GM21723 (cell line): ENCODE measurements at regions not wholly inside any gene's neighbourhood (a gene's known extent, or its start where the extent isn't known, plus 50 kb on each side); places are given as distances from the start of the nearest gene placed in this dataset.
"Not testable (repeated sequence)": the region's sequence is repeated elsewhere in the genome, so short reads cannot be mapped to it uniquely, and the experiment has no call there.

Source experiments
- ATAC-seq: cut with Tn5 transposase; IDR thresholded peaks from one replicate; pipeline ENCODE4 v1.9.1; 2021; ENCODE audit warnings: mild to moderate bottlenecking, moderate library complexity; ENCODE audit not compliant: unreplicated experiment

DNA sequence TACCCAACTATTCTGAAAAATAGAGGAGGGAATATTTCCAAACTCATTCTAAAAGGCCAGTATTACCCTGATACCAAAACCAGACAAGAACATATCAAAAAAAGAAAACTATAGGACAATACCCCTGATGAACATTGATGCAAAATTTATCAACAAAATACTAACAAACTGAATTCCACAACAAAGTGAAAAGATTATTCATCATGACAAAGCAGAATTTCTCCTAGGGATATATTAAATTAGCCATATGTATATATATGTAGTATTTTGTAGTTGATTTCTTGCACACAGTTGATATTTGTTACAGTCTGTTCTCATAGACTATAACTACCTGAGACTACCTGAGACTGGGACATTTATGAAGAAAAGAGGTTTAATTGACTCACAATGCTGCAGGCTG, 495.0 kb upstream of the SPRY2 start:
- no peak for ATAC-seq

GRCh38 chr13:80830431-80830830, 489.5 kb upstream of the SPRY2 start:
- no peak for ATAC-seq

- ATAC-seq = no peak
Observed at GRCh38 chr13:80828759-80829158, 487.8 kb upstream of the SPRY2 start.

DNA sequence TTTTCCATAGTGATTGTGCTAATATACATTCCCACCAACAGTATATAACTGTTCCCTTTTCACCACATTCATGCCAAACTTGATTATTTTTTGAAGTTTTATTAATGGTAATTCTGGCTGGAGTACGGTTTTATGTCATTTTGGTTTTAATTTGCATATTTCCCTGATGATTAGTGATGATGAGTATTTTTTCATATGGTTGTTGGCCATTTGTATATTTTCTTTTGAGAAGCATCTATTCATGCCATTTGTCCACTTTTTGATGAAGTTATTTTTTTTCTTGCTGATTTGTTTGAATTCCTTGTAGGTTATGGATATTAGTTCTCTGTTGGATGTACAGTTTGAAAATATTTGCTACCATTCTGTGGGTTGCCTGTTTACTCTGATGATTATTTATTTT, 484.4 kb upstream of the SPRY2 start:
- no peak for ATAC-seq

DNA sequence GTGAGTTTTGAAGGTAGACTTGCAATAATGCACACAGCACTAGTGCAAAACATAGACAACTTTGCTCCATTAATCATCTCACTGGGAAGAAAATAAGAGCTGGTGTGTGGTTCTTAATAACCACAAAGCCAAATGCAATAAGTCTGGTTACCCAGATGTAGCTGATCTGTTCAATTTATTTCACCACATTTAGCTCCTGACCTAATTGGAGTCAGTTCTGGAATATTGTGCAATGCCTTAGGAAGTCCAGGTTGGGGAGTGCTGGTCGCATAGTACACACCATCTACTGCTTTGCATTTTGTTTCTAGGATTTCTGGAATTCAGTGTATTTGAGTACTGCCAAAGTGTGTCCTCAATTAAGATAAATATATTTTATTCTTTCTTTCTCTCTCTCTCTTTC, 483.3 kb upstream of the SPRY2 start:
- ATAC-seq = no peak

- ATAC-seq = no peak
Observed at GRCh38 chr13:80823472-80823871, 482.5 kb upstream of the SPRY2 start.

DNA sequence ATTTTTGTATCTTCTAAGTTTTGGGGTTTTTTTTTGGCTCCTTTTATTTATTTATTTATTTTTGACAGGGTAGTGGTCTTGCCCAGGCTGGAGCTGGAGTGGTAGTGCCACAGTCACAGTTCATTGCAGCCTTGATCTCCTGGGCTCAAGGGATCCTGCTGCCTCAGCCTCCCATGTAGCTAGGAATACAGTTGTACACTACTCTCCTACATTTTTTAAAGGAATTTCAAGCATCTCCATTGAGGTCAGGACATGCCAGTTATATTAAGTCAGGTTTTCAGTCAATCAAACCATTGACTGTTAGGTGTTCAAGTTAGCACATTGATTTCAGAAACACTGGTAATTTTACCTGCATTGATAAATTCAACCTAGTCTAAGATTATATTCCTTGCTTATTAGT, 480.5 kb upstream of the SPRY2 start:
- ATAC-seq = no peak

- no peak for ATAC-seq
Observed at GRCh38 chr13:80817979-80818378, 477.1 kb upstream of the SPRY2 start.

- no peak for ATAC-seq
Observed at GRCh38 chr13:80814541-80814940, 473.6 kb upstream of the SPRY2 start.

GRCh38 chr13:80810294-80810693, 469.4 kb upstream of the SPRY2 start:
- ATAC-seq = not testable (repeated sequence)

GRCh38 chr13:80802946-80803345, 462.0 kb upstream of the SPRY2 start:
- ATAC-seq = no peak

- ATAC-seq = no peak
Observed at GRCh38 chr13:80798576-80799133, 457.7 kb upstream of the SPRY2 start.

GRCh38 chr13:80787604-80788003, 446.7 kb upstream of the SPRY2 start:
- no peak for ATAC-seq

DNA sequence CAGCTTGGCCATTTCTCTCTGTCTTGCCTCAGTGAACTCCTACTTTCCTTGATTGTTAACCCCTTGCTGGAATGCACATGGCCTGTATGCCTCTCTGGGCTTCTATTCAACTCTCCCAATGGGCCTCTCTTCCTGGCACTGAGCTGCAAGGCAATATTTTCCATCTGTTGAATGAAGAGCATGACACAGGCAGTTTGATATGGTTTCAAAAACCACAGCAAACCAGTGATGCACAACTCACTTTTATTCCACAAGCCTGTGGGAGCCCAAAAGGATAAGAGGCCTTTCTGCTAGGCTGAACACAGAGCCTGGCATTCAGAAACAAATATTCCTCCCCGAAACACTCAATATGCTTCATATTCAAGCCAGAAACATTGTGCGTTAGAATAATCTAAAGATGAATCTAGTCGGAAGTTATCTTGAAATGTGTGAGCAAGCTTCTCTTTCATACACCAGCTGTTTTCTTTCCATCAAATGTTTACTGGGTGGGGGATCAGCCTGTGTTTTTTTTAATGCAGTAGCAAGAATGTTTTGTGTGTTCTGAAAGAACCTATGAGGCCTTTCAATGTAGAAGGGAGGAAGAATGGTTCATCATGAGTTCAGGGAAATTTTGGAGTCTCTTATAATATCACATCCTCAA, 443.1 kb upstream of the SPRY2 start:
- ATAC-seq = no peak

DNA sequence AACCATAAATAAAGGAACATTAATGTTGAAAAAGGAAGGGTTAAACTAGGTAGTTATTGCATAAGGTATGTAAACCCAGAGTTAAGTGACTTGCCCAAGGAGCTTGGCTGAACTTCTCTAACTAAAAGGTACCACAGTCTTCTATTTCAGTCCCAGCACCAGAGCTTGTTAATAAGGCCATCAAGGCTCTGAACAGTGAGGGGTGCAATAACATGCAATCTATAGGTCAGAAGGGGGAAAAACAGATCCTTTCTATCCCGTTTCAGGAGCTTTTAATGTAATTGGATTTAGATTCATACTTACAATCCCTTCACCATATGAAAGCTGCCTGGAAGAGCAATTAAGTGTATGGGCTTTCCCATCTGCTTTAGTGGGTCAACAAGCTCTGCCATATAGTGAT, 441.5 kb upstream of the SPRY2 start:
- no peak for ATAC-seq

DNA sequence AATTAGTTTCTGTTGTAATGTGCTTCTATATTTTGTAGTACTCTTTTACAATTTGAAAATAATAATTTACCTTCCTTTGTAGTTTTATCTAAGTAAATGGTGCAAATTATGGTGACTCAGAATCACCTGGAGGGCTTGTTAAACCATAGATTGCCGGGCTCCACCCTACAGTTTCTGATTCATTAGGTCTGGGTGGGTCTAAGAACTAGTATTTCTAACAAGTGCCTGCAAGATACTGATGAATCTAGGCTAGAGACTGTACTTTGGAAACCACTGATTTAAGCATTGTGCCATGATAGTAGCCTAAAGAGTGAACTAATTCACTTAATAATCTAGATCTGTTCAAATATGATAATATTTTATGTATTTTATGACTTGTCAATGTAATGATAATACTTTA, 437.4 kb upstream of the SPRY2 start:
- ATAC-seq = no peak

- no peak for ATAC-seq
Observed at GRCh38 chr13:80757694-80758093, 416.8 kb upstream of the SPRY2 start.

- no peak for ATAC-seq
Observed at GRCh38 chr13:80755910-80756309, 415.0 kb upstream of the SPRY2 start.

DNA sequence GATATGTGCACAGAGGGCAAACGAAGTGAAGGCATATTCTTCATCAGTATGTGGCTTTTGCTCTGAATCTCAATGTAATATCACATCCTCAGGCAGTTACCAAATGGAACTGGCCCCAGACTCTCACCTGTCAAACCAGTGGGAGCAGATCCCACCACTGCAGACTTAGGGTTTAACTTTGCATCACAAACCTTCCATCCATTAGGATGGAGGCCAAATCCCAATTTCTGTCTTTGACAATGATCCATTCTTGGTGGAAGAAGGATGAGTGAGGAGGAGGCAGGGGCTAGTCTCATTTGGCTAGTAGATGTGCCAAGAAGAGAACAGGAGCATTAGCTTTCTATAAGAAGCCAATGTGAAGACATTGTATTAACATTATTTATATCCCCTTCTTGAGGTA, 413.5 kb upstream of the SPRY2 start:
- no peak for ATAC-seq

DNA sequence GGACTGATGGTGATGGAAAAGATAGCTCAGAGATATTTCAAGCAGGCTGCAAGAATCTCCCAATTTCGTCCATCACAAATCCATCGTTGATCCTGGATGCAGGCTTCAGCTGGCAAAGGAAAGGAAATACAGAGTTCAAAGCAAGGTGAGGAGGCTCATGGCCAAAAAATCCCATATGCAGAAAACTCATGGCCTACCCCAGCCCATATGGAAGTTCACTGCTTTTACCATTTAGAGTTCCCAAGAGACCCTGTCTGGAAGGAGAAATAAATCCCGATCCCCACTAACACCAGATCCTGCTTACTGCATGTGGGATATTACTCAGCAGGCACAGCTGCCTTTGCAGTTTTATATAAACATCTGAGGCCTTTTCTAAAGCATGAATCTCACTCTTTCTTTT, 412.9 kb upstream of the SPRY2 start:
- no peak for ATAC-seq

DNA sequence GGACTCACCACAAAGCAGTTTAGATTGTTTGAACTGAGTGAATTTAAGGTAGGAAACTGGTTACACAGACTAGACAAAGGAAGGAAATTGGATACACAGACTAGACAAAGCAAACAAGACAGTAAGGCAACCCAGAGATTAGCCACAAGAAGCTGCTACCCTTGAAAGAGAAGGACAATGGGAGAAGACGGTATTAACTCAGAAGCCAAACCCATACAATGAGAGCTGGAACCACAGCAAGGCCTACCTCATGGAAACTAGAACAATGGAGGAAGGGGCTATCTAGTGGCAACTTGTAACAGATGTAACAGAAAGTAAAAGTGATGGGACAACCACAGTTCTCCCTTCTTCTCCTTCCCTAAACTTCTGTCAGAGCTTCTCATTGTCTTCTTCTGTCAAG, 410.9 kb upstream of the SPRY2 start:
- ATAC-seq = no peak

GRCh38 chr13:80744147-80744914, 403.4 kb upstream of the SPRY2 start:
- ATAC-seq = no peak
